Activated CD4-positive, alpha-beta T cell treated with anti-CD3 and anti-CD28 coated beads for 1 hour (primary cell): ENCODE measurements at regions not wholly inside any gene's neighbourhood (a gene's known extent, or its start where the extent isn't known, plus 50 kb on each side); places are given as distances from the start of the nearest gene placed in this dataset.

Source experiments
- DNase-seq: peaks from one replicate; pipeline ENCODE4 v3.0.0-alpha.2; 2020

GRCh38 chr2:144280009-144280408 lies 239.9 kb downstream of the ZEB2 start:
- DNase-seq, result no peak

DNA sequence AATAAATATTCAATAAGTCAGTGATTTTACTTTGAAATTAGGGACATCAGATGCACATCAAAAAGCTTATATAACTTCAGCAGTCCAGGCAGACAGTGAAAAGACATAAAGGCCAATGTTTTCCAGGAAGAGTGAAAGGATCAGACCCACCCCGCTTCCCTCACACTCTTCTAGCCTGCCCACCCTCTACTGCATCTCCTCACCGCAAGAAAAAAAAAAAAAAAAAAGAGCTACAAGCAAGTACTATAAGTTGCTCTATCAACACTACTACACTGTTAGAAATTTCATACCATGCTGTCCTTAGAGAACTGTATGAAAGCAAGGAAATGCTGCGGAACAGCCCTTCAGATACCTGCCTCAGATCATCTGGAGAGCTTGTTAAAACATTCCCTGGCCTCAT lies 240.8 kb downstream of the ZEB2 start:
- DNase-seq, result no peak

- no peak for DNase-seq
Observed at GRCh38 chr2:144277622-144278354, 242.1 kb downstream of the ZEB2 start.

GRCh38 chr2:144275340-144275739 lies 244.6 kb downstream of the ZEB2 start:
- DNase-seq, result no peak

DNA sequence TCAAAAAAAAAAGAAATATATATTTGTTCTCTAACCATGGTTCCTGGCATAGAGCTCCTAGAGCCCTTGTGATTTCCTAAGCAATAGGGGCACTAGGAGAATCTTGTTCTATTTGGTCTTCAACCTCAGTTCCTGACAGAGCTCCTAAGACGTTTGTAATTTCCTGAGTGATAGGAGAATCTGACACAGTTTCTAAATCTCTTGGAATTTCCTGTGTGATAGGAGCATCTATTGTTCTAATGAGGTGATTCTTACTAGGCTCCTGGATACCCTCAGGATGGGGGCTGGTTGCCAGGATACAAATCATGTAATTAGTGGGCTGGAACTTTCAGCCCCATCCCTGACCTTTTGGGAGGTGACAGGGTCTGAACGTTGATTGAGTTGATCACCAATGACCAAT lies 245.8 kb downstream of the ZEB2 start:
- no peak for DNase-seq

DNA sequence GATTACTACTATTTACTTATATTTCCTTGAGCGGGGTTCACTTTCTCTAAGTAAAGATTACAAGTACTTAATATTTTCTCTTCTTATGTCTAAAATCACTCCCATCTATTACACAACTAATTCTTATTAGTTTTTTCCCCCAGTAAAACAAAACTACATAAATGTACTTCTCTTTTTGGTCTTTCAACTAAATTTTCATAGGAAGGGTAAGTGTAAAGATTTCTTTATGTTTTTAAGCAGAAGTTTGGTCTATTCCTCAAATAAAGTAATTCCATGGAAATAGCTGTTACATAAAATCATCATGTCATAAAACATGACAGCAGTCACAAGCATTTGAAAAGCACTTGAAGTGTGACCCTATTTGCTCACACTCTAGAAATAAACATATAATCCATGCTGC lies 249.0 kb downstream of the ZEB2 start:
- DNase-seq, result no peak

DNA sequence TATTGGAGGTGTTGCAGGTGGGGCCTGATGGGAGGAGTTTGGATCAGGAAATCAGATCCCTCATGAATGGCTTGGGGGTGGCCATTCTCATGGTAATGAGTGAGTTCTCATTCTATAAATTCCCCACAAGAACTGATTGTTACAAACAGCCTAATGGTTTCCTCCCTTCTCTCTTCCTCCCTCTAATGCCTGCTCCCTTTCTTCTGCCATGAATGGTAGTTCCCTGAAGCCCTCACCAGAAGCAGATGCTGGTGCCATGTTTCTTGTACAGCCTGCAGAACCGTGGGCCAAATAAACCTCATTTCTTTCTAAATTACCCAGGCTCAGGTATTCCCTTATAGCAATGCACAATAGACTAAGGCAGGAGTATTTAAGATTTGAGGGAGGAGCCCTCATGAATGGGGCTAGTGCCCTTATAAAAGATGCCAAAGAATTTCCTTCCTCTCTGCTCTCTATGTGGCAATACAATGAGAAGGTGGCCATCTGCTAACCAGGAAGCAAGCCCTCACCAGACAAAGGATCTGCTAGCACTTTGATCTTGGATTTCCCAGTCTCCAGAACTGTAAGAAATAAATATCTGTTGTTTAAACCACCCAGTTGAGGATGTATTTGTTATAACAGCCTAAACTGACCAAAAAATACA lies 251.8 kb downstream of the ZEB2 start:
- DNase-seq, result no peak

- no peak for DNase-seq
Observed at GRCh38 chr2:144267239-144267638, 252.7 kb downstream of the ZEB2 start.

- no peak for DNase-seq
Observed at GRCh38 chr2:144265654-144266053, 254.3 kb downstream of the ZEB2 start.

GRCh38 chr2:144261966-144262365 lies 258.0 kb downstream of the ZEB2 start:
- DNase-seq, result no peak

DNA sequence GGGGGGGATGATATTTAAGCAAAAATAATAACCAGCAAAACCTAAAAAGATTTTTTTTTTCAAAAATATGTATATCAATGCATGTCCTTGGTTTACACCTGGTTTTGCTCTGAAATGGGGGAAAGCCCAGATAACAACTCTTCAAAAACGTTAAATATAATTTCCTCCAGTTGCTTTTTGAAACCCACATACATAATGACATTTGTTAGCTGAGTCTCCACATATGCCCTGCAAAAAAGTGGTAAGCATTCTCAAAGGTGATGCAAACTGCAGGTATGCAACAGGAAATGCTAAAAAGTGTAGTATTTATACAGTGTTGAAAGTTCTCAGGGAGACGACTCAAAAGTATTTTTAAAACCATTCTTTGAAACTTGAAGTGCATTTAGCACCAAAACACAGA lies 258.6 kb downstream of the ZEB2 start:
- DNase-seq, result no peak

DNA sequence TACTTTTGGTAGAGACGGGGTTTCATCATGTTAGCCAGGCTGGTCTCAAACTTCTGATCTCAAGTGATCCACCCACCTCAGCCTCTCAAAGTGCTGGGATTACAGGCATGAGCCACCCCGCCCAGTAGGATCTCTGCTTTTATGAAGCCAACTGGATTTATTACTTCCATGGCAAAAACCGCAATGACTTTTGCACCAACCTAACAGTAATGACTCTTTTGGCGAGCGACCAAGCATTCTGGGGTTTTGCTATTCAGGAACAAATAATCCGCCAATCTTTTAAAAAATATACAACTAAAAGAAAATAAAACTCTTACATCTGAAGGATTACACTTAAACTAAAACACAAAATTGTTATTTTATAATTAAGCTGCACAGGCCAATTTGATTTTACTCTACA lies 260.6 kb downstream of the ZEB2 start:
- DNase-seq, result no peak

DNA sequence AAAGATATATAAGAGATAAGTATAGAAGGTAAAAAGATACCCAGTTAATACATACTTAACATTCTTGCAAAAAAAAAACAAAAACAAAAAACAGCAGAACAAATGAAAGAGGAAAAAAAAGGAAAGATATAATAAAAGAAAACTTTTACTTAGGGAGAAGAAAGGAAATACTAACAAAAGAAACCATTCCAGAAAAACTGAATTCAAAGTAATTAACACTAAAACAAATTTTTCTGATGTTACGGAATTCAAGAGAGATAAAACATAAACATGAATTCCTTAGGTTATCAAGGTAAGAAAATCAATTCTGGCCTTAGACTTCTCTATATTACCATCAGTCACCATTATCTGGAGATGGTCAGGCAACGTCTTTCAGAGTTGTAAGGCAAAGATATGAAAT lies 261.8 kb downstream of the ZEB2 start:
- DNase-seq, result no peak

DNA sequence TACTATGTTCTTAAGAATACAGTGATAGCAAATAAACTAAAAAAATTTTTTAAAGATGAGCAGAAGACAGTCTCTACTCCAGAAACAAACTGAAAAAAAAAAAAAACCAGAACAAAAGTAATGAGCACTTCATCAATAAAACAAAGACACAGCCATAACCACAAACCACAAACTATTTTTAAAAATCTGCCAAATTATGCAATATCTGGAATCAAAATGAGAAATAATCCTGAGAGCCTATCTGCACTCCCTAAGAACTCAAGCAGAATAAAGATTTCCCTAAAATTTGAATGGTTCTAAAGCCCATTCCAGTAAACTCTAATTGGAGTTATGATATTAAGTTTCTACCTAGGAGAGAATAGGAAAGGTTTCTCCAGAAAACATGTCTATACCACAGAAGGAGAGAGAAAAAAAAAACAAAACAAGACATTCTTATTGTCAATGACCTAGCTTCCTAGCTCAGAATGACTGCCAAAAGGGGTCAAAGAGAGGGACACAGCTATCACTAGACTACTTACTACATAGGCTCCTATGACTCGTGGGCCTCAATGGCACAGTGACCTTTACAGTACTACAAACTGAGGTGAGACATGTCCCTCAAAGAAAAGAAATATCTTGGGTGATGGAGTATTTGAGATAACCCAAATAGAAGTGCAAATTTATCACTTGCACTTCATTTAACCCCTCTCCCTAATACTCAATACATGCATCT lies 262.8 kb downstream of the ZEB2 start:
- DNase-seq, result no peak

- DNase-seq, result no peak
Observed at GRCh38 chr2:144254342-144255235, 265.3 kb downstream of the ZEB2 start.

- DNase-seq, result no peak
Observed at GRCh38 chr2:144253743-144254142, 266.2 kb downstream of the ZEB2 start.

- DNase-seq, result no peak
Observed at GRCh38 chr2:144252694-144253093, 267.2 kb downstream of the ZEB2 start.

- DNase-seq, result no peak
Observed at GRCh38 chr2:144249035-144249637, 270.8 kb downstream of the ZEB2 start.

- no peak for DNase-seq
Observed at GRCh38 chr2:144248350-144249034, 271.4 kb downstream of the ZEB2 start.

DNA sequence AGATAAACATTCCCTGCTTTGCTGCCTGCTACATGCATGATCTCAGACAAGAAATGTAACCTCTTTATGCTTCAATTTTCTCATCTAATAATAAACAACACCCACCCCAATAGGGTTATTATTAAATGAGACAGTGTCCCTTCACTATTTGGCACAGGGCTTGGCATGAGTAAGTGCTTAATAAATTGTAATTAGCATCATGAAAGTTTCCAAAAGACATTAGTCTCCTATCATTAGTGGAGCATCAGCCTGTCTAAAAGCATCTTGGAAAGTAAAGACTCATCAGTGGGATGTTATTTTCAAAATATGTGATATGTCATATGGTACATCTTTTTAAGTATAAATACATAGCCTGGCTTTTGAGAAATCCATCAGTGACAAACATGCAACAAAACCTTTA lies 275.0 kb downstream of the ZEB2 start:
- no peak for DNase-seq

- no peak for DNase-seq
Observed at GRCh38 chr2:144242311-144242710, 277.6 kb downstream of the ZEB2 start.

GRCh38 chr2:144241801-144242200 lies 278.1 kb downstream of the ZEB2 start:
- no peak for DNase-seq
